ENCODE measurements at regions not wholly inside any gene's neighbourhood (a gene's known extent, or its start where the extent isn't known, plus 50 kb on each side); places are given as distances from the start of the nearest gene placed in this dataset.

DNA sequence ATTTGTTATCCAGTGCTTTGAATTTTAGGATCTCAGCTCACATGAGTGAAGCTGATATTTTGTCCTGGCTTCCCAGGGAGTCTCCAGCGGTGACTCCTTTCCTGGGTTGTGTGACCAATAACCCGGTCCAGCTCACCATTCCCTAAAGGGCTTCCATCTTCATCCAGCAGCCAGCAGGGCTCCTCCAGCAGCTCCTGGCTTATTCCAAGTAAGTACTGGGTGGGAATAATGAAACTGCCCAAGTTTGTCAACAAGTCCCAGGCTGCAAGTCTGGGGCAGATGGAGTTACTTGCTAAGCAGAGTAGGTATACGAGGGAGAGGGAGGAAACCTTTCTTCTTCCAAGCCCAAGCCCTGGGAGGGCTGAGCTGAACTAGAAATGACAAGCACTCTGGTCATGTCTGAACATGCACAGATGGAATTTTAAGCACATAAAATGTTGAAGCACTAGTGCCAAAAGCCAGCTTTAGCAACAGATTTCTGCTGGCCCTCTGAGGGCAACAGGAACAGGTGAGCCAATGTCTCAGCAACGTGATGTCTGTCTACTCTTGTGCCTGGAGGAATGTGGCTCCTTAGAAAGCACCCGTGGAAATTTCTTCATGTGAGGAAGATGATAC, 153.7 kb upstream of the DAPK1 start:
- TF ChIP-seq POLR2AphosphoS5 (IDR thresholded peaks at IDR 0.05; ENCODE audit: insufficient read depth in 1 of 2, low read depth in 1 of 2), result no peak
- no peak for TF ChIP-seq POLR2A (IDR thresholded peaks at IDR 0.05)

Measured in vagina (tissue), 2 donors.